Tibial nerve (tissue), 4 donors: ENCODE measurements at regions not wholly inside any gene's neighbourhood (a gene's known extent, or its start where the extent isn't known, plus 50 kb on each side); places are given as distances from the start of the nearest gene placed in this dataset.
"Not testable (repeated sequence)": the region's sequence is repeated elsewhere in the genome, so short reads cannot be mapped to it uniquely, and the experiment has no call there.

Experiments used
- DNase-seq, 2 donors: peaks; one replicate each; pipeline ENCODE4 v3.0.0-alpha.2; 2019; ENCODE audit warnings: low spot score in 2 of 2
- H3K27ac ChIP-seq, 4 donors: fragments of 200-600 bp; sonication (generic) in 3 of 4; one replicate each; pipeline ENCODE4 v1.5.1; 2017 to 2019; ENCODE audit warnings: mild to moderate bottlenecking in 1 of 4
- H3K27me3 ChIP-seq, 2 donors: fragments of 200-600 bp; sonication (generic) in 1 of 2; one replicate each; pipeline versions ENCODE4 v1.5.1 to v1.6.0; 2017 to 2019
- H3K36me3 ChIP-seq, 3 donors: fragments of 200-600 bp; sonication (generic); one replicate each; pipeline ENCODE4 v1.5.1; 2018 to 2019
- H3K4me1 ChIP-seq, 4 donors: fragments of 200-600 bp; sonication (generic) in 3 of 4; one replicate each; pipeline ENCODE4 v1.5.1; 2017 to 2019
- H3K4me3 ChIP-seq, 4 donors: fragments of 200-600 bp; sonication (generic) in 3 of 4; one replicate each; pipeline ENCODE4 v1.5.1; 2017 to 2019; ENCODE audit warnings: mild to moderate bottlenecking in 1 of 4, moderate library complexity in 1 of 4
- H3K9me3 ChIP-seq, 4 donors: fragments of 200-600 bp; sonication (generic) in 3 of 4; one replicate each; pipeline ENCODE4 v1.5.1; 2017 to 2019
- CTCF ChIP-seq, 5 experiments: fragments of 200-600 bp in 3 of 5; fragments of 450-650 bp in 2 of 5; sonication (generic) in 3 of 5; IDR thresholded peaks; one replicate each; pipeline ENCODE4 v1.5.1; 2016 to 2019; ENCODE audit warnings: antibody characterized with exemption in 5 of 5, mild to moderate bottlenecking in 3 of 5, moderate library complexity in 2 of 5
- EP300 ChIP-seq, 2 donors: sonication (generic); formaldehyde crosslinking; IDR thresholded peaks; one replicate each; pipeline ENCODE4 v1.6.1; 2017; ENCODE audit warnings: antibody characterized with exemption in 2 of 2, mild to moderate bottlenecking in 1 of 2
- POLR2A ChIP-seq, 2 donors: fragments of 450-650 bp; IDR thresholded peaks; one replicate each; pipeline ENCODE4 v1.6.1; 2017; ENCODE audit warnings: antibody characterized with exemption in 2 of 2, mild to moderate bottlenecking in 2 of 2, moderate library complexity in 2 of 2
- WGBS, 2 donors: methylation state at CpG; one replicate each; pipeline ENCODE4 v1.1.5; 2018; 5-methylcytosine and 5-hydroxymethylcytosine counted together

GRCh38 chr5:155562158-155562557, 548.6 kb downstream of the KIF4B start:
- 73 to 81% methylated on average over 3 of the region's 3 CpGs for WGBS, 2 donors

GRCh38 chr5:155564541-155564940, 551.0 kb downstream of the KIF4B start:
- Histone ChIP-seq H3K36me3 (no peaks in the 10 kb centered on the region), H3K9me3 (peaks cover 0 to 7% (median 0%) of the 10 kb centered on the region in 4 donors), H3K4me1 (no peaks in the 10 kb centered on the region), H3K27ac (no peak overlapping the region), H3K4me3 (no peak overlapping the region), H3K27me3 (no peaks in the 10 kb centered on the region)
- TF ChIP-seq CTCF (IDR thresholded peaks at IDR 0.05) (no peak), EP300 (IDR thresholded peaks at IDR 0.05) (no peak), POLR2A (IDR thresholded peaks at IDR 0.05) (no peak)
- DNase-seq = no peak
- 78 to 81% methylated on average over 12 of the region's 12 CpGs for WGBS, 2 donors

More at GRCh38 chr5:155562158-155562557, 548.6 kb downstream of the KIF4B start:
- no peaks in the 10 kb centered on the region for H3K27me3 ChIP-seq
- H3K4me3 ChIP-seq = no peak overlapping the region
- no peaks in the 10 kb centered on the region for H3K9me3 ChIP-seq
- DNase-seq = no peak
- H3K36me3 ChIP-seq = no peaks in the 10 kb centered on the region
- H3K27ac ChIP-seq = no peak overlapping the region
- TF ChIP-seq POLR2A (IDR thresholded peaks at IDR 0.05) (no peak), CTCF (IDR thresholded peaks at IDR 0.05) (no peak), EP300 (IDR thresholded peaks at IDR 0.05) (no peak)
- H3K4me1 ChIP-seq = no peaks in the 10 kb centered on the region

GRCh38 chr5:155575861-155576260, 562.3 kb downstream of the KIF4B start:
- H3K4me3 ChIP-seq = no peak overlapping the region

GRCh38 chr5:155586808-155587207, 573.3 kb downstream of the KIF4B start:
- not testable (repeated sequence) for DNase-seq, H3K4me3 ChIP-seq, H3K9me3 ChIP-seq, H3K27ac ChIP-seq, H3K4me1 ChIP-seq, H3K36me3 ChIP-seq, H3K27me3 ChIP-seq
- 94 to 97% methylated on average over 9 to 20 of the region's 21 CpGs for WGBS, 2 donors

More at GRCh38 chr5:155575861-155576260, 562.3 kb downstream of the KIF4B start:
- TF ChIP-seq POLR2A (IDR thresholded peaks at IDR 0.05) (no peak), EP300 (IDR thresholded peaks at IDR 0.05) (no peak), CTCF (IDR thresholded peaks at IDR 0.05) (no peak)
- H3K27ac ChIP-seq = no peak overlapping the region
- no peaks in the 10 kb centered on the region for H3K27me3 ChIP-seq
- no peaks in the 10 kb centered on the region for H3K36me3 ChIP-seq
- WGBS, 2 donors = 44 to 61% methylated on average over 3 of the region's 3 CpGs
- H3K4me1 ChIP-seq = no peaks in the 10 kb centered on the region
- peaks cover 0 to 4% (median 0%) of the 10 kb centered on the region in 4 donors for H3K9me3 ChIP-seq
- DNase-seq = no peak

- no peak for DNase-seq
- Histone ChIP-seq H3K9me3 (peaks cover 0 to 5% (median 0%) of the 10 kb centered on the region in 4 donors), H3K27me3 (no peaks in the 10 kb centered on the region)
Measured at GRCh38 chr5:155587458-155587857, 573.9 kb downstream of the KIF4B start.

More at GRCh38 chr5:155587458-155587857, 573.9 kb downstream of the KIF4B start:
- Histone ChIP-seq H3K4me1 (no peaks in the 10 kb centered on the region), H3K36me3 (no peaks in the 10 kb centered on the region), H3K27ac (no peak overlapping the region), H3K4me3 (no peak overlapping the region)
- WGBS, 2 donors = 19 to 26% methylated on average over 1 of the region's 1 CpG
- TF ChIP-seq EP300 (IDR thresholded peaks at IDR 0.05) (no peak), CTCF (IDR thresholded peaks at IDR 0.05) (no peak), POLR2A (IDR thresholded peaks at IDR 0.05) (no peak)
